IMR-90 (cell line): ENCODE measurements at regions not wholly inside any gene's neighbourhood (a gene's known extent, or its start where the extent isn't known, plus 50 kb on each side); places are given as distances from the start of the nearest gene placed in this dataset.

Experiments used
- ATAC-seq: fragments of 200-7000 bp; cut with Tn5 transposase; 2 replicates; pipeline ENCODE4 v1.9.1; 2020; ENCODE audit warnings: low read depth, mild to moderate bottlenecking, moderate library complexity
- BruUV-seq: library from RNA; stranded (reverse); fragments of 400-500 nt; replicated peaks from 2 replicates; lab custom pipeline; 2021; lab: Mats Ljungman, UMichigan
- CTCF ChIA-PET: fragments of 300-600 bp; formaldehyde crosslinking; extraction: SDS; loops from one replicate; lab custom pipeline; 2021; ENCODE audit warnings: antibody characterized with exemption; lab: Yijun Ruan, JAX
- POLR2A ChIA-PET: fragments of 300-600 bp; sonication (Branson Sonifier 250); formaldehyde crosslinking; loops from one replicate; lab custom pipeline; 2022; ENCODE audit warnings: antibody characterized with exemption; ENCODE audit not compliant: unreplicated experiment; lab: Charles Lee
- DNase-seq: peaks from one replicate; pipeline ENCODE4 v3.0.0; 2013
- H2AFZ ChIP-seq: replicated peaks from 2 replicates; pipeline ENCODE3; 2013; ENCODE audit warnings: low read length, mild to moderate bottlenecking; ENCODE audit not compliant: poor library complexity
- H2AK5ac ChIP-seq: 2 replicates; pipeline ENCODE4 v1.6.1; 2013; ENCODE audit warnings: low read depth, low read length, inconsistent platforms
- H2AK9ac ChIP-seq: replicated peaks from 2 replicates; pipeline ENCODE3; 2013; ENCODE audit warnings: mild to moderate bottlenecking, low read depth, low read length, moderate library complexity; ENCODE audit not compliant: poor library complexity
- H2BK120ac ChIP-seq: 2 replicates; pipeline ENCODE4 v1.6.1; 2013; ENCODE audit warnings: low read depth, low read length, inconsistent platforms
- H2BK15ac ChIP-seq: 3 replicates; pipeline ENCODE4 v1.6.1; 2013; ENCODE audit warnings: low read depth, low read length, inconsistent platforms
- H2BK20ac ChIP-seq: 2 replicates; pipeline ENCODE4 v1.6.1; 2013; ENCODE audit warnings: low read depth, mild to moderate bottlenecking, inconsistent platforms, low read length, moderate library complexity
- H2BK5ac ChIP-seq: 2 replicates; pipeline ENCODE4 v1.6.1; 2013; ENCODE audit warnings: mild to moderate bottlenecking, low read depth, low read length, inconsistent platforms; ENCODE audit not compliant: poor library complexity, severe bottlenecking
- H3K14ac ChIP-seq: replicated peaks from 2 replicates; pipeline ENCODE4 v1.6.1; 2013; ENCODE audit warnings: low read depth, low read length, inconsistent platforms
- H3K18ac ChIP-seq: 2 replicates; pipeline ENCODE4 v1.6.1; 2013; ENCODE audit warnings: low read depth, low read length, control low read depth
- H3K23ac ChIP-seq: 2 replicates; pipeline ENCODE4 v1.6.1; 2013; ENCODE audit warnings: low read depth, low read length, inconsistent platforms
- H3K27ac ChIP-seq: 2 replicates; pipeline ENCODE4 v1.5.1; 2013; ENCODE audit warnings: mild to moderate bottlenecking, control low read depth, low read length; ENCODE audit not compliant: insufficient read depth
- H3K27me3 ChIP-seq: 2 replicates; pipeline ENCODE4 v1.6.1; 2013; ENCODE audit warnings: low read length; ENCODE audit not compliant: control insufficient read depth, insufficient read depth
- H3K36me3 ChIP-seq: 2 replicates; pipeline ENCODE4 v1.6.1; 2013; ENCODE audit warnings: low read length, mixed read lengths; ENCODE audit not compliant: control insufficient read depth, insufficient read depth
- H3K4ac ChIP-seq: 2 replicates; pipeline ENCODE4 v1.6.1; 2013; ENCODE audit warnings: low read depth, low read length, inconsistent platforms
- H3K4me1 ChIP-seq: 2 replicates; pipeline ENCODE4 v1.6.1; 2013; ENCODE audit warnings: low read length, mixed read lengths; ENCODE audit not compliant: control insufficient read depth, insufficient read depth
- H3K4me2 ChIP-seq: 2 replicates; pipeline ENCODE4 v1.6.1; 2013; ENCODE audit warnings: low read depth, mild to moderate bottlenecking, control low read depth, low read length, moderate library complexity
- H3K4me3 ChIP-seq: 2 replicates; pipeline ENCODE4 v1.5.1; 2013; ENCODE audit warnings: low read depth, mild to moderate bottlenecking, control low read depth, low read length, moderate library complexity; ENCODE audit not compliant: insufficient read depth
- H3K56ac ChIP-seq: 2 replicates; pipeline ENCODE4 v1.6.1; 2013; ENCODE audit warnings: low read length, inconsistent platforms; ENCODE audit not compliant: insufficient read depth; ENCODE audit errors: extremely low read depth
- H3K79me1 ChIP-seq, 2 experiments: 2 replicates each; pipeline ENCODE4 v1.6.1; 2013; ENCODE audit warnings: low read length in 2 of 2, inconsistent platforms in 1 of 2, low read depth in 1 of 2
- H3K9ac ChIP-seq: 2 replicates; pipeline ENCODE4 v1.6.1; 2013; ENCODE audit warnings: low read depth, low read length, control low read depth
- H3K9me1 ChIP-seq: 2 replicates; pipeline ENCODE4 v1.6.1; 2013; ENCODE audit warnings: low read length, inconsistent platforms; ENCODE audit not compliant: insufficient read depth
- H3K9me3 ChIP-seq: 2 replicates; pipeline ENCODE4 v1.6.1; 2013; ENCODE audit warnings: low read length; ENCODE audit not compliant: control insufficient read depth, insufficient read depth
- H4K20me1 ChIP-seq: 2 replicates; pipeline ENCODE4 v1.6.1; 2013; ENCODE audit warnings: low read length, inconsistent platforms; ENCODE audit not compliant: insufficient read depth
- H4K5ac ChIP-seq: 2 replicates; pipeline ENCODE4 v1.6.1; 2013; ENCODE audit warnings: mild to moderate bottlenecking, low read depth, low read length, control low read depth
- H4K8ac ChIP-seq, 2 experiments: 2 replicates each; pipeline ENCODE4 v1.6.1; 2013; ENCODE audit warnings: low read depth in 2 of 2, low read length in 2 of 2, control low read depth in 1 of 2, inconsistent platforms in 1 of 2
- H4K91ac ChIP-seq: 2 replicates; pipeline ENCODE4 v1.6.1; 2013; ENCODE audit warnings: low read depth, low read length, inconsistent platforms; ENCODE audit not compliant: insufficient read depth
- BHLHE40 ChIP-seq: fragments of 150-350 bp; IDR thresholded peaks from 2 replicates; pipeline ENCODE4 v1.6.1; 2016; ENCODE audit warnings: mild to moderate bottlenecking, low read depth, low read length
- CEBPB ChIP-seq: IDR thresholded peaks from 2 replicates; pipeline ENCODE4 v1.6.1; 2012; ENCODE audit warnings: low read depth, low read length, improper control_type of control experiment
- CHD1 ChIP-seq: IDR thresholded peaks from 2 replicates; pipeline ENCODE4 v1.6.1; 2012; ENCODE audit warnings: low read depth, low read length, improper control_type of control experiment
- CTCF ChIP-seq: conservative IDR thresholded peaks from 2 replicates; pipeline ENCODE4 v1.5.1; 2012; ENCODE audit warnings: mild to moderate bottlenecking, low read depth, low read length, improper control_type of control experiment
- FOS ChIP-seq: fragments of 150-350 bp; IDR thresholded peaks from 2 replicates; pipeline ENCODE4 v1.6.1; 2016; ENCODE audit warnings: low read depth, low read length
- MAFK ChIP-seq: IDR thresholded peaks from 2 replicates; pipeline ENCODE4 v1.6.1; 2012; ENCODE audit warnings: low read depth, low read length, improper control_type of control experiment
- MAZ ChIP-seq: IDR thresholded peaks from 2 replicates; pipeline ENCODE4 v1.6.1; 2012; ENCODE audit warnings: low read depth, mild to moderate bottlenecking, low read length, improper control_type of control experiment, moderate library complexity, borderline replicate concordance
- POLR2A ChIP-seq: IDR thresholded peaks from 2 replicates; pipeline ENCODE4 v1.6.1; 2012; ENCODE audit warnings: mild to moderate bottlenecking, low read depth, low read length
- RAD21 ChIP-seq: IDR thresholded peaks from 2 replicates; pipeline ENCODE4 v1.6.1; 2012; ENCODE audit warnings: low read length, improper control_type of control experiment
- RCOR1 ChIP-seq: IDR thresholded peaks from 2 replicates; pipeline ENCODE4 v1.6.1; 2012; ENCODE audit warnings: mild to moderate bottlenecking, low read length, improper control_type of control experiment; ENCODE audit not compliant: insufficient replicate concordance
- RFX5 ChIP-seq: IDR thresholded peaks from 2 replicates; pipeline ENCODE4 v1.8.0; 2012; ENCODE audit warnings: low read depth, mild to moderate bottlenecking, low read length, moderate library complexity
- SMC3 ChIP-seq: fragments of 150-350 bp; IDR thresholded peaks from 2 replicates; pipeline ENCODE4 v1.6.1; 2016; ENCODE audit warnings: low read depth, mild to moderate bottlenecking, antibody characterized with exemption, low read length, moderate library complexity
- USF2 ChIP-seq: fragments of 150-350 bp; IDR thresholded peaks from 2 replicates; pipeline ENCODE4 v1.6.1; 2017; ENCODE audit warnings: mild to moderate bottlenecking, antibody characterized with exemption, low read length, low read depth
- WGBS, 2 experiments: methylation state at CpG; one replicate each; pipeline versions ENCODE4 v1.1.5 to v1.1.7; 2013; ENCODE audit warnings: missing lambda C conversion rate in 2 of 2; ENCODE audit not compliant: insufficient read length in 1 of 2; ENCODE audit errors: extremely low coverage in 2 of 2; 5-methylcytosine and 5-hydroxymethylcytosine counted together
- dilution Hi-C: fragments of 300-500 bp; cut with HindIII; formaldehyde crosslinking; loops from one replicate; pipeline ENCODE4 v1.14.3; 2018; ENCODE audit warnings: low sequenced_read_pairs; ENCODE audit not compliant: unreplicated experiment
- in situ Hi-C: fragments of 300-500 bp; cut with MboI; formaldehyde crosslinking; loops from 3 replicates; pipeline ENCODE4 v1.14.3; 2019; ENCODE audit warnings: low sequenced_read_pairs, inconsistent platforms, mixed read lengths
- intact Hi-C: fragments of 100-400 bp; cut with micrococcal nuclease; formaldehyde crosslinking; loops from 2 replicates; pipeline ENCODE4 v1.10.0; 2022
- TF ChIP-seq, protein P1 (sequence below): fragments of 150-350 bp; IDR thresholded peaks from 2 replicates; pipeline ENCODE4 v1.6.1; 2016; ENCODE audit warnings: low read depth, mild to moderate bottlenecking, low read length, moderate library complexity, borderline replicate concordance

GRCh38 chr3:11903047-11903446 lies 56.4 kb upstream of the TAMM41 start:
- Histone ChIP-seq H3K18ac (no peak overlapping the region), H3K27ac (no peak overlapping the region), H3K14ac (no peak overlapping the region), H3K23ac (no peak overlapping the region), H3K9ac (no peak overlapping the region), H2BK120ac (no peak overlapping the region), H3K79me1 (no peaks in the 10 kb centered on the region), H4K91ac (no peak overlapping the region), H3K4ac (no peak overlapping the region), H3K4me3 (no peak overlapping the region), H3K4me2 (no peak overlapping the region), H2BK15ac (no peak overlapping the region), H2BK20ac (no peak overlapping the region), H4K5ac (no peak overlapping the region), H3K4me1 (no peaks in the 10 kb centered on the region), H3K9me3 (no peaks in the 10 kb centered on the region), H3K56ac (no peak overlapping the region), H2AK9ac (no peak overlapping the region), H4K8ac (no peak overlapping the region), H3K36me3 (no peaks in the 10 kb centered on the region), H2BK5ac (no peak overlapping the region), H4K20me1 (no peaks in the 10 kb centered on the region), H3K9me1 (no peaks in the 10 kb centered on the region), H2AFZ (no peak overlapping the region), H2AK5ac (no peak overlapping the region), H3K27me3 (no peaks in the 10 kb centered on the region; the same call in 1 of the 2 replicates)
- no TSS peak for BruUV-seq
- DNase-seq (no peak), ATAC-seq (no peak)
- dilution Hi-C loops (no loop called here), in situ Hi-C loops (no loop called here), intact Hi-C loops (no loop called here)
- 53% methylated on average over 6 of the region's 12 CpGs; no CpG with 5 or more reads in 1 of the 2 experiments for WGBS, 2 experiments
- POLR2A ChIA-PET: no interaction called here
- TF ChIP-seq MAFK: no peak
- no peak for TF ChIP-seq BHLHE40
- no peak for TF ChIP-seq CTCF
- no peak for TF ChIP-seq USF2
- TF ChIP-seq POLR2A: no peak
- TF ChIP-seq RAD21: no peak
- TF ChIP-seq CHD1: no peak
- no peak for TF ChIP-seq RFX5
- no peak for TF ChIP-seq FOS
- TF ChIP-seq SMC3: no peak
- TF ChIP-seq, protein P1, sequence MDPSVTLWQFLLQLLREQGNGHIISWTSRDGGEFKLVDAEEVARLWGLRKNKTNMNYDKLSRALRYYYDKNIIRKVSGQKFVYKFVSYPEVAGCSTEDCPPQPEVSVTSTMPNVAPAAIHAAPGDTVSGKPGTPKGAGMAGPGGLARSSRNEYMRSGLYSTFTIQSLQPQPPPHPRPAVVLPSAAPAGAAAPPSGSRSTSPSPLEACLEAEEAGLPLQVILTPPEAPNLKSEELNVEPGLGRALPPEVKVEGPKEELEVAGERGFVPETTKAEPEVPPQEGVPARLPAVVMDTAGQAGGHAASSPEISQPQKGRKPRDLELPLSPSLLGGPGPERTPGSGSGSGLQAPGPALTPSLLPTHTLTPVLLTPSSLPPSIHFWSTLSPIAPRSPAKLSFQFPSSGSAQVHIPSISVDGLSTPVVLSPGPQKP: no peak
- TF ChIP-seq CEBPB: no peak
- no peak for TF ChIP-seq RCOR1
- no peak for TF ChIP-seq MAZ
- CTCF ChIA-PET: no interaction called here
